HG03135 (cell line): ENCODE measurements at regions not wholly inside any gene's neighbourhood (a gene's known extent, or its start where the extent isn't known, plus 50 kb on each side); places are given as distances from the start of the nearest gene placed in this dataset.

Experiments
- ATAC-seq: cut with Tn5 transposase; IDR thresholded peaks from one replicate; pipeline ENCODE4 v1.9.1; 2021; ENCODE audit warnings: mild to moderate bottlenecking, moderate library complexity; ENCODE audit not compliant: unreplicated experiment

DNA sequence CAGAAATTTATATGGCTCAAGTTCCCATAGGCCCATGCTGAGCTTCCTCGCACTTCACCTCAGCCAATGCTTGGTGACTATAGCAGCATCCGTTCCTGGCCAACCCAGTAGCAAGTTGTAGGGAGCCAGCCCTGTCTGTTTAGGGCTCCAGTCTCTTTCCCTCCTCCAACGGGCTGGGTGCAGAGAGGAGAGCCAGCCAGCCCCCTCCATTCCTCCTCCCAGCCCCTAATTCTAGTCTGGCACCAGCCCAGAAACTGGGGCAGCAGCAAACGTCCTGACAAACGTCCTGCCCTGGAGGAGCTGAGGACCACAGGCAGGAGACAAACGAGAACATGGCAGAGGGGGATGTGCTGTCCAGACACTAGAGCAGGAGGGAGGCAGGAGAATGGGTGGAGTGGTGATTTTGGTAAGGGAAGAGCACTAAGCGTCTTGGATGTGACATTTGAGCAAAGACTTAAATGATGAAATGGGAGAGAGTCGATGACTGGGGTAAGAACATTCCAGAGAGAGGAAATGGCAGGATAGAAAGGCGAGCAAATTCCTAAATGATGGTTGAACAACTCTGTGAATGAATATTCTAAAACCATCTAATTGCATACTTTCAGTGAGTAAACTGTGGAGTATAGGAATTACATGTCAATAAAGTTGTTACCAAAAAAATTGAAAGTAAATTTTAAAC is 222.5 kb upstream of the DAPK1 start:
- ATAC-seq: no peak

DNA sequence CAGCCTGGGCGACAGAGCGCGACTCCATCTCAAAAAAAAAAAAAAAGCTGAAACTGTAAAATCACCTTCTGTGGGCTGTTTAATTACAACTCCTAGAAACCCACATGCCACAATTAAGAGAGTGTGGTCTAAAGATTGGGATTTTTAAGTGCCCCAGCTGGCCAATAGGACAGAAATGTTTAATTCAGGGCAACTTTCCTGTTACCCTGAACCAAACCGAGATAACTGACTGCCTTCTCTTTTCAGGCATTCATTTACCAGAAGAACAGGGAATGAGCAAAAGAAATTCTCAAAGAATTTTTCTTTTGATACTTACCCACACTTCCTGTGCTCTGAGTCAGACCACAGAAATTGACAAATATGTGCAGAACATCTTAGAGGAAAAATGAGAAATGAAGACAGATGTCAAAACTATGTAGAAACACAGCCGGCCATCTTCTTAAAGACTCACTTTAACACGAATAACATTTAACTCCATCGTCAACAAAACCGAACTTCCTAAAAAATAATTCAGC is 221.3 kb upstream of the DAPK1 start:
- no peak for ATAC-seq

DNA sequence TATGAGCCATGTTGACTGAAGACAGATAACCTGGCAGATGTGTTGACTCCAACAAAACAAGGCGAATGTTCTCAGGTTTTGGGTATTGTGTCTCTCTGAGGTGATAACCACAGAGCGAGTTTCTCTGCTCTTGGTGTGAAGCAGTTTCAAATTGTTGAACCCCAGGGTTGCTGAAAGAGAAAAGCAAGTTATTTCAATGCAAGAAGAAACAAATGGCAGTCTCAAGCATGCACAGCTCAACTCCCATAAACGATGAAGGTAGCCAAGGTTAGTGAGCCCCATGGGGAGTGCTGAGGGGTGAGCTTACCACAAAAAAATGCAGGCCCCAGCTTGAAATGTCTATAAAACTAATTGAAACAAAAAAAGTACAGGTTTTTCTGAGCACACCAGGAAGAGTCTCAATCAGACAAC is 220.8 kb upstream of the DAPK1 start:
- ATAC-seq: no peak

DNA sequence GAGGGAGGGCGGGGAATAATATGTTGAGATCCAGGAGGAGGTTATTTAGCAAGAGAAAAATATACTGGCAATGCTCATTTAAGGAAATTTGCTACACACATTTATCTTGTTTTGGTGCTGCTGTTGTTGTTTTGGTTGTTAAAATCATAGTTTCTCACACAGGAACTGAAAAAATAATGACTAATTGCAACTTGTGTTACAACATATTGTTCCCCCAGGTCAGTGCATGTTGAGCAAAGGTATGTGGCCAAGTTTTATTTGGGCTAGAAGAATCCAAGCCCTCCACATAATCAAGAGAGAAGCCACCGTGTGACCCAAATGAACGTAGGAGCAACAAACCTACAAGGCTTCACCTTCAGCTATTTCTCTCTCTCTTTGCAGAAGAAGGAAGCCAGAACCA is 220.3 kb upstream of the DAPK1 start:
- no peak for ATAC-seq

DNA sequence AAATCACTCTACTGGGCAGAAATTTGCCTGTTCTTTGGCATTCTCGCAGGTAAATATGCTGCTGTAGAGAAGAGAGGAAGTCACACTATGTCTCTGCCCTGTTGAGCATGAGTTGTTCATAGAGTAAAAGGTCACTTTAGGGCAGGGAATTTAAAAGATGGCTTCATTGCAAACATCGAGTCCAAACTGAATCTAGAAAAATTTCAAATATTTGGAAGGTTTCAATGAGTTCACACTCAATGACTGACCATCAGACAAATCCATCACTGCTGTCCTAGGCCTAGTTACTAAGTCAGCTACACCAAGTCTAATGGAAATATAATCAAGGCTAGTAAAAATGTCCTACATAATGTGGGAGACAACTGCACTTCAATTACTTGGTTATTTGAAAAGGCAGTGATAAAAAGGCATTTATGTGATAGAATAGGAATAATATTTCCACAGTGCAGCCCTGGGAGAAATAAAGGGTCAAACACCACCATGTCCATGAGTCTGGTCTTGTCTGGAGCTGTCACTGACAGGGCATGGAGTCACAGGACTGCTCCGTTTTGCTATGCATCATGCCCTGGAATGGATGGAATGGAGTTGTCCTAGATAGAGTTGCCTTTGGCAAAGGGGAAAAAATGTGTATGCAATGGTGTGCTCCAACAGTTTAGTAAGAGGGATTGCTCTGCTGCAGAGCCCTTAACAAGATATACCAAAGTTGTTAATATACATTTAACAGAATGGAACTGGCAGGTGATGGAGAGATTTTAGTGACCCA is 218.5 kb upstream of the DAPK1 start:
- ATAC-seq: no peak

DNA sequence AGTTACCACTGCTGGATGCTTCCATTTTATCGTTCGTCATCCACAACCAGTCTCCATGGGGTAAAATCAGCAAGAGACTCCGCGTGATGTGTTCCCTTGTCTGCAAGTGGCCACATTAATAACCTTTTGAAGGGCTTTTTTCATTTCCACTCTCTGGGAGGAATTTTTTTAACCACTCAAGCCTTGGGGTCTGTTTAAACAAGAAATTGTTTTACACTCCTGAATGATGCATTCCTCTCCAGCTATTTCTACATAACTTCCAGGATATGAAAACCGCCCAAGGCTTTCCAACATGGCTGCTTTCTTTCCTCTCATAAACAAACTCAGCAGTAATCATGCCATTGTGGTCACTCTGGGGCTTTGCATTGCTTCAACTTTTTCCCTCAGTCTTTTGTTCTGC is 217.2 kb upstream of the DAPK1 start:
- no peak for ATAC-seq

DNA sequence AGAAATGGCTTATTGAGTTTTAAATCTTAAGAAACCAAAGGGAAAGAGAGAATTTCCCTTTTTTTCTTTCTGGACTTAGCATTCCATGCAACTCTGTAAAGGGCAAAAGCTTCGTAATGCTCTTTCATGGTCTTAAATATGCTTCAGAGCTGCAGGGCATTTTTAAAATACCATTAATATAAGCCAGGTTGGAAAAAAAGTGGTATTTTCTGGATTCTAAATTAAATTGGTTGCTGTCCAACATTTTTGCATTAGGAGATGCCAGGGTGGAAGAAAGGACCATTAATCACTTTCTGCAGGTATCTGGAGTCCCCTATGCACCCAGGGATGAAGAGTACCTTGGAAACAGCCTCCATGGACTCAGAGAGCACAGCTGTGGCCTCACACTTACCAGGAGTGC is 215.1 kb upstream of the DAPK1 start:
- ATAC-seq: no peak

DNA sequence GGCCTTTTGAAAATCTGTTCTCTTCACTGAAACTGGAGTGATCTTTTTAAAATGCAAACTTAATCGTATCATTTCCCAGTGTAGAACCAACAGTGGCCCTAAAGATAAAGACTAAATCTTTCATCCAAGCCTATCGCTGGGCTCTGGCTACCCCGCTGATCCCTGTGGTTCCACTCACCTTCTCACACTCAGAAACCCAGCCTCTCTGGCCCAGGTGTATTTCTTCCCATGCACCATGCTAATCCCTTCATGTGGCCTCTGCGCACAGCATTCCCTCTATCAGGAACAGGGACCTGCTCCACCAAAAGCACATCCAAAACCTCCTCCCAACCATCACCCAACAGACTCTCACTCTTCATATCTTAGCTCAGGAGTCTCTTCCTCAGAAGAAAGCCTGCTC is 214.1 kb upstream of the DAPK1 start:
- no peak for ATAC-seq

DNA sequence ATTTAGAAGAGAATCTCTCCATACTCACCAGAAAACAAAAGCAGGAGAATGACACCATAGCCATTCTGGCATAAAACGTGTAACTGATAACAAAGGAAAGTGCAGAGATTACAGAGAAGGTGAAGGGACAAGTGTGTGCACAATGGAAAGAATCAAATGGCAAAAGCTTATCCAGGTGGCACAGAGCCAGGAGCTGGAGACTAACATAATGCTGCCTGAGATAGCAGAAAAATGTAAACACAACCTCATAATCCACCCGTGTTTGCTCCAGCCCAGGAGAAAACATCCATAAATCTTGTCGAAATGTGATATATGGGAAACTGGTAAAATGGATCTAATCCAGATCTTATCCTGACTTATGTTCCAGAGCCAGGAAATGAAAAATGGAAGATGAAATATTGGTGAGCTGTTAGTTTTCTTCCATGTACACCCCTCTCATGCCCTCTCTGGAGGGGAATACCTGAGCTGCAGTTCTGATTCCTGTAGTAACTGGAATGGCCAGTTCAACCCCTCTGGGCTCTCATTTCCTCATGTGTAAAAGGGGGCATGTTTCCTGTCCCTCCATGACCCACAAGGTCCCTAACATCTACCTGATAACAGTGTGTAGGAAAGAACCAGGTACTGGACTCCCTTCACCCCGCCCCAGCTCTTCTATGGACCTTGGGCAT is 212.3 kb upstream of the DAPK1 start:
- no peak for ATAC-seq

DNA sequence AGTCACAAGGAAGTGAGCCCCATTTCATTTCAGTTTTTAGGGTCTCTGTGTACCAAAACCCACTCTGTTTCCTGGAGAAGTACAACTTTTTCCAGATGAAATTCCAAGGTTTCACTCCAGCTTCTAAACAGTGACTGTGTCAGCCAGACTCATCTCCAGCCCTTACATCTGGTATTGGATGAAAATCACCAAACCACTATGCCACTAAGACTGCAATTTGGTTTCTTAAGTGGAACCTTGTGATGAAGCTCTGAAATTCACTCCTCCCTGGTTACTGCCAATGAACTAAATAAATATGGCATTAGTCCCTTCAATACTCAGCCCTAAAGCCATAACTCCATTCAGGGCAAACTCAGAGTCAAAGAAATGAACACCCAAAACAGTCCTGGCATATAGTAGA is 211.2 kb upstream of the DAPK1 start:
- ATAC-seq: no peak

DNA sequence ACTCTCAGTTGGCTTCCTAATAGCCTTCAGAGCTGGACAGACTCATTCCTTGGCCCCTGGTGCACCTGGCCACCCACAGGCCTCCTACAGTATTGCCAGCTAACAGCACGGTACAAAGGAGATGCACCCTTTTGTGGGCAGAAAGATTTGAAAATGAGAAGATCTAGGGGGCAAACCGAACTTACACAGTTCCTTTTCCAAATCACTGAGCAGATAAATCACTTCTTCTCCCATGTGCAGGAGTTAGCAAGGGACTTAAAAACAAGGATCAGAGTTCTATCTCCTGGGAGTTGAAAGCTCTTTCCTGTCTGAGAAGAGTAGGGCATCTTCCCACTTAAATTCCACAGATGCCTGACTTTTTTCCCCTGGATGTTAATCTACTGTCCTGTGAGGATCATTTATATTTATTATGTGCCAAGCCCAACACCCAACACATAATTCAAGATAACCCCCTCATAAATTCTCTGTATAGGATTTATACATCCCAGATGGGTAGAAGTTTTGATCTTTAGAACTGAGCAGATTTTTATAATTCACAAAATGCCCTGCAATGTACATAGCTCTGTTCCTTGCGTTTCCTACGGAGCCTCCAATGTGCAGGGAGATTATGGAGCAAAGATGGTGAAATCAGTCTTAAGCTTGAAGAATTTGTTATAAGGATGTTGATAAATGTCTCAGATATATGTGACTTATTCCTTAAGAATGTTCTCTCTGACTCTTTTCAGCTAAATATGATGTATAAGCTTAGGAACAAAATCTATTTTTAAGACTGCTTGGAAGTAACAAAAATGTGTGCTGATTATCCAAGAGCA is 207.2 kb upstream of the DAPK1 start:
- no peak for ATAC-seq

DNA sequence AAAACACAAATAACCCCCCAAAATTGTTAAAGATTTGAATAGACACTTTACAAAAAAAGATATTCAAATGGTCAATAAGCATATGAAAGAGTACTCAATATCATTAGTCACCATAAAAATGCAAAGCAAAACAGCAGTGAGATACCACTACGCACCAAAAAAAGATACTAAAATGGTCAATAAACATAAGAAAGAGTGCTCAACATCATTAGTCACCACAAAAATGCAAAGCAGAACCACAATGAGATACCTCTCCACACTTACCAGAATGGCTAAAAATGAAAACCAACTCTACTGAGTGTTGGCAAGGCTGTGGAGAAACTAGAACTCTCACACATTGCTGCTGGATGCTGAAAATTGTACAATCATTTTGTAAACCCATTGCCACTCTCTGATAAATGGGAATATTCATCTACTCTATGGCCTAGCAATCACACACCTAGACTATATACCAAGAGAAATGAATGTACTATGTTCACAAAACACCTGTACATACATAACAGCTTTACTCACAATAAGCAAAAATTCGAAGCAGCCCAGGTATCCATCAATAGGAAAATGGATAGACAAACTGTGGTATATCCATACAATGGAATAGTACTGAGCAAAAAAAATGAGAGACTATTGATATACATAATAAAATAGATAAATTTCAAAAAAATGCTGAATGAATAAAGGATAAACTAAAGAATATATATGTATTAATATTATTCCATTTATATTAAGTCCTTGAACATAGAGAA is 205.0 kb upstream of the DAPK1 start:
- ATAC-seq: no peak

DNA sequence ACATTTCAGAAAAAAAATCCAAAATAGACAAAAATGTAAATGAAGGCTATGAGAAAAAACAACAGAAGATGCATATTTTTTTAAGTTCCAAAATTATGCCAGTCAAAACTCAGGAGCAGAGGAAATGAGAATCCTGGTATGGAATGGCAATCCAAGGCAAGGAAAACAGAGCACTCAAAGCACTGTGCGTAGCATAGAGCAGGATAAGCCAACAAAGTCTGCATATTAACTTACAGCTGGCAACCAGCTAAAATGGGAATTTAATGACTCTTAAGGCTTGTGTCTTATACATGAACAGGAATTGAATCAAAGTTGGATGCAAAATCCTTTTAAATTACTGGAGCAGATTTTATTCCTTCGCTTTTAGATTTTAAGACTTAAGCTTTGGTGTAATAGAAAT is 203.5 kb upstream of the DAPK1 start:
- ATAC-seq: no peak

DNA sequence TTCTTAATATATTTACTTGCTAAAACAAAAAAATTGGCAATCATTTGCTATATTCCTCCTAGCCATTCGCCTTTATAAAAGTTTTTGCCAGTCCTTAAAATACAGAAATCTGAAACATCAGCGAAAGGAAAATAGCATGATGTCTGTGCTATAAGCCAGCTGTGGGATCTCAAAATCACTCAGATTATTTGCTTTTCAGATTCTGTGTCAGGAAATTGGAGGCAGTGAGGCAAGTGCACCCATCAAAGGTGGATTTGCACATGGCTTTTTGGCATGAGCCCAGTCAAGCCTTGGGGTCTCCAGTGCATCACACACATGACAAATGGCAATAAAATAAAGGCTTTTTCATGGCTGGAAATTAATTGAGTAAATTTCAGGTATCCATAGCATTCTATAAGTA is 196.8 kb upstream of the DAPK1 start:
- ATAC-seq: no peak

DNA sequence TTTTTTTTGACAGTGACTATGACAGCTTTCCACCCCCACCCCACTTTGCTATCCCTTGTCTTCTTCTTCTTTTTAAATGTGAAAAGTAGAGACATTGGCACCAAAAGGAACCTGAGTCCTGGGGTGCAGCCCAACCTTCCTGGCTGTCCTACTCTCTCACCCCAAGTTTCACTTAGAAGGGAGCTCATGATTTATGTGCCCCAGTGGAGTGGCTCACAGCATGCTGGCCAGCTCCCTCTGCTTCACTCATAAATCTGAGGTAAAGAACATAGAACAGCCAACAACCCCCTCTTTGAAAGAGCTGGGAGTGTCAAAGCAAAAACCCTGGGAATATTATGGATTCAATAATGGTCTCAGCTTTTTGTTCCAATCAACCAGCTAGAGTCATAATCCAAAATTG is 196.3 kb upstream of the DAPK1 start:
- ATAC-seq: no peak

DNA sequence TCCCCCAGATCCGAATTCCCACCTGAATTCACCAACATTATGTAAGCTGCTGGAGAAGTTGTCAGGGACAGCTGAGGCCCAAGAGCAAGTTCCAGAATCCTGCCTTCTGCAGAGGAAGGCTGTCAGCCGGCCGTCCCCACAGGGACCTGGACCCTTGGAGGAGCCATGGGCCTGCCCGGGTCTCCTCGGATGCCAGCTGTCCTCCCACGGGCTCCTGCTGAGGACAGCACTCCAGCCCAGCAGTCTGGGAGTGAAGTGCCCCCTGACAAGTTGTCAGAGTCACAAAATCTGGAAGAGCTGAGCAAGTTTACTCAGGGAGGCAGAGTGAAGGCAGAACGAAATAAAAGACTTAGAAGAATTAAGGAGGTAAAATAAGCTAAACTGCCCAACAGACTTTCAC is 192.5 kb upstream of the DAPK1 start:
- ATAC-seq: no peak

DNA sequence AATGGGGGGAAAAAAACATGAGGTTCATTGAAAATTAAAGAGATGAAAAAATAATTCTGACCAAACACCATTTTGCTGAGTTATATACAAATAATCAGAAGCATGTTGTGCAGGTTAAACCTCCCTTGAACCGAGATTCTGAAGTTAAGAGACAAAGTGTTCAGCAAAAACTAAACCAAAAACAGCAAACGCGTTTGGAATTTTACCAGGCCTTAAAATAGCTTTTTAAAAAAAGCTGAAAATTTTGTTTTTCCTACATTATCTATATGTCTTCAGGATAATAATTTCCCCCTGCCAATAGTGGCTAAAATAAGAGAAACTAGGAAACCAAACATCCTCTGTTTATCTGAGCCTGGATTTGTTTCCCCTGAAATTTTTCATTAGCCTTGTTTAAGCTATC is 191.7 kb upstream of the DAPK1 start:
- ATAC-seq: no peak

DNA sequence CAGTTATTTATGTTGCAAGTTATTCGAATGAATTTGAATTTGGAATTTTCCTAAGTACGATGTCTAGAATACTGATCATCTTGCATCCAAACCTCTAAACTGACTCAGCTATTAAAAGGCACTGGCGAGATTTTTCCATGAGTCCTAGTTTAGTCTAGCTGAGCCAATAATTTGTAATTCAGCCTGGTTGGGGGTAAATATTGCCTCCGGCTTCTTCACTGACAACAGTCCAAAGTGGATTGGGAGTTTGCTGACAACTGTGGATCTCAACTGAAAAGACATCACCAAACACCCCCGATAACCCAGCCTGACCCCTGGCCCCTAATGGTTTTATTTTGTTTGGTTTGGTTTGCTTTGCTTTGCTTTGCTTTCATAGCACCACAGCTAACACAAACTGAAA is 189.8 kb upstream of the DAPK1 start:
- ATAC-seq: no peak

DNA sequence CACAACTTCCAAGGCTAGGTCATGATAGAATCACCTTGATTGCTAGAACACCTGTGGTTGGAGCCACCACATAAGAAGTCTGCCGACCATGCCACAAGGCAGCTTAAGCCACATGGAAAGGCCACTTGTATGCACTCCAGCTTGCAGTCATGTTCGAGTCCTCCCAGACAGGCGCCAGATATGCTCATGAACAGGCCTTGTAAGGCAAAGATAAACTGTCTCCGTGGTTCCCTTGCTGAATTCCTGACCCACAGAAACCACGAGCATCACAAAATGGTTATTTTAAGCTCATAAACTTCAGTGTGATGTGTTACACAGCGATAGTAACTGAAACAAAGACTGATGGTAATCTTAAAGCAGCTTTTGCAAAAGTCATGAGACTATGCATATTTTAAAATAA is 188.4 kb upstream of the DAPK1 start:
- ATAC-seq: no peak

DNA sequence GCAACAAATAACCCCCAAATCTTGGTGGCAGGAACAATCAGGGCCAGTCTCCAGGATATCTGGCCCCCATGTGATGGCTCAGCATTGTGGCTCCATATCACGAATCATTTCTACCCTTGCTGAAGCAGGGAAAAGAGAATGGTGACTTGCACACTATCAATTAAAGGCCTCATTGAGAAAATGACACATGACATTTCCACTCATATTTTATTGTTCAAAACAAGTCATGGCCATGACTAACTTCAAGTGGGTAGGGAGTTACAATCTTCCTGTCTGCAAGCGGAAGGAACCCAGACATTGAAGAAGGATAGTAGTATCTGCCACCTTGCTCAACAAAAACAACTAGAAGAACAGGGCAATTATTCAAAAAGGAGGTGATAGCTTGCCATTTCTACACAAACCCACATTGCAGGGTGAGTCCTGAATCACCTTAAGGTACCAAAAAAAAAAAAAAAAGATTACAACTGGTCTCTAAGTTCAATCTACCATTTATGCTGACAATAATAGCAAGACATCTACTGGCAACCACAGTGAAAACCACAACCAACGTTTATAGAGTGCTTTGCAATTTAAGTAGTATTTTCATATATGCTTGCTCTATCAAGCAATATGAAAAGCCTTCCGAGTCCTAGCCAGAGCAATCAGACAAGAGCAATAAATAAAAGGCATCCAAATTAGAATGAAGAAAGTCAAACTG is 186.7 kb upstream of the DAPK1 start:
- no peak for ATAC-seq
